HepG2 (cell line): ENCODE measurements at regions not wholly inside any gene's neighbourhood (a gene's known extent, or its start where the extent isn't known, plus 50 kb on each side); places are given as distances from the start of the nearest gene placed in this dataset.

ENCODE experiments used
- ATAC-seq: fragments of 200-7000 bp; cut with Tn5 transposase; 3 replicates; pipeline ENCODE4 v1.9.1; 2020; ENCODE audit warnings: mild to moderate bottlenecking, moderate library complexity
- BruUV-seq: library from RNA; stranded (reverse); fragments of 400-500 nt; replicated peaks from 2 replicates; lab custom pipeline; 2021; lab: Mats Ljungman, UMichigan
- CTCF ChIA-PET: fragments of 300-600 bp; formaldehyde crosslinking; extraction: SDS; loops from one replicate; lab custom pipeline; 2021; ENCODE audit warnings: low total read pairs, inconsistent platforms, low intra/inter-chr PET ratio; lab: Yijun Ruan, JAX
- POLR2A ChIA-PET: fragments of 350-600 bp; sonication (Branson Sonifier 250); formaldehyde crosslinking; loops from one replicate; lab custom pipeline; 2020; ENCODE audit warnings: antibody characterized with exemption, inconsistent platforms; lab: Yijun Ruan, JAX
- DNase-seq: peaks from one replicate; pipeline ENCODE4 v3.0.0-alpha.2; 2015; ENCODE audit warnings: low spot score
- FAIRE-seq: peaks from 3 replicates; lab custom pipeline; 2011; peaks lifted over from hg19 to GRCh38; lab: Jason Lieb, UNC
- H2AFZ ChIP-seq: one replicate; pipeline ENCODE4 v1.6.1; 2011; ENCODE audit warnings: low read length, inconsistent platforms
- H3K27ac ChIP-seq: fragments of 300-600 bp; 3 replicates; pipeline ENCODE4 v1.8.0; 2011; ENCODE audit warnings: mixed run types, mild to moderate bottlenecking, mixed read lengths, low read length, inconsistent platforms; ENCODE audit not compliant: insufficient read depth; ENCODE audit errors: extremely low read length
- H3K27me3 ChIP-seq, 2 experiments: fragments of 200-600 bp in 1 of 2; 2 replicates in 1 of 2; 3 replicates in 1 of 2; pipeline versions ENCODE4 v1.6.0 to v1.8.0; 2011; ENCODE audit warnings: low read length in 2 of 2, mild to moderate bottlenecking in 2 of 2, moderate library complexity in 2 of 2, inconsistent platforms in 1 of 2; ENCODE audit not compliant: insufficient read depth in 2 of 2, control insufficient read depth in 1 of 2
- H3K36me3 ChIP-seq, 2 experiments: fragments of 200-600 bp in 1 of 2; replicated peaks in 1 of 2; 2 replicates in 1 of 2; 3 replicates in 1 of 2; pipeline versions ENCODE4 v1.5.1 to v1.8.0; 2011; ENCODE audit warnings: low read length in 2 of 2, inconsistent platforms in 1 of 2; ENCODE audit not compliant: insufficient read depth in 2 of 2, control insufficient read depth in 1 of 2
- H3K4me1 ChIP-seq: 2 replicates; pipeline ENCODE4 v1.5.1; 2012; ENCODE audit warnings: low read length, inconsistent platforms; ENCODE audit not compliant: insufficient read depth
- H3K4me2 ChIP-seq: 2 replicates; pipeline ENCODE4 v1.6.0; 2011; ENCODE audit warnings: low read depth, low read length, inconsistent platforms
- H3K4me3 ChIP-seq, 3 experiments: fragments of 200-600 bp in 1 of 3; sonication (generic), shearing (Covaris generic) in 1 of 3; replicated peaks in 1 of 3; 2 replicates each; pipeline ENCODE4 v1.5.1; 2011 to 2016; ENCODE audit warnings: low read length in 3 of 3, inconsistent platforms in 2 of 3, low read depth in 2 of 3, mild to moderate bottlenecking in 2 of 3, control low read depth in 1 of 3, mixed read lengths in 1 of 3; ENCODE audit not compliant: insufficient read depth in 1 of 3
- H3K79me2 ChIP-seq: one replicate; pipeline ENCODE4 v1.6.1; 2011; ENCODE audit warnings: low read length, inconsistent platforms; ENCODE audit not compliant: insufficient read depth
- H3K9ac ChIP-seq: 2 replicates; pipeline ENCODE4 v1.6.0; 2011; ENCODE audit warnings: mild to moderate bottlenecking, low read depth, low read length, inconsistent platforms; ENCODE audit not compliant: insufficient read depth
- H3K9me3 ChIP-seq: 2 replicates; pipeline ENCODE4 v1.5.1; 2012; ENCODE audit warnings: mild to moderate bottlenecking, low read length
- H4K20me1 ChIP-seq: 2 replicates; pipeline ENCODE4 v1.6.0; 2011; ENCODE audit warnings: inconsistent platforms, mild to moderate bottlenecking, low read length, moderate library complexity; ENCODE audit not compliant: insufficient read depth
- NR2F6 ChIP-seq, 2 experiments: IDR thresholded peaks; 2 replicates each; pipeline ENCODE4 v1.6.1; 2016; ENCODE audit warnings: antibody characterized with exemption in 1 of 2, mild to moderate bottlenecking in 1 of 2
- SMYD3 ChIP-seq: sonication (generic); formaldehyde crosslinking; IDR thresholded peaks from 2 replicates; pipeline ENCODE4 v1.8.1; 2023; ENCODE audit warnings: mild to moderate bottlenecking, missing genetic modification reagents
- ZMYM3 ChIP-seq: sonication (generic); formaldehyde crosslinking; IDR thresholded peaks from 2 replicates; pipeline ENCODE4 v1.5.1; 2020; ENCODE audit warnings: mild to moderate bottlenecking, missing genetic modification reagents
- ZNF317 ChIP-seq: sonication (generic); formaldehyde crosslinking; IDR thresholded peaks from 2 replicates; pipeline ENCODE4 v1.5.0; 2020; ENCODE audit warnings: mild to moderate bottlenecking, missing genetic modification reagents
- ZNF644 ChIP-seq: IDR thresholded peaks from 2 replicates; pipeline ENCODE4 v1.6.1; 2016; ENCODE audit warnings: low read depth
- in situ Hi-C: cut with HindIII; loops from 2 replicates; pipeline ENCODE4 v1.10.0; 2017; ENCODE audit warnings: low pct_unique_long_range_greater_than_20kb; ENCODE audit not compliant: extremely low pct_ligation_motif_present
- intact Hi-C: fragments of 100-400 bp; cut with micrococcal nuclease; formaldehyde crosslinking; loops from one replicate; pipeline ENCODE4 v1.10.0; 2022; ENCODE audit not compliant: unreplicated experiment
- TF ChIP-seq, protein P1 (sequence below): IDR thresholded peaks from 2 replicates; pipeline ENCODE4 v1.6.1; 2016; ENCODE audit warnings: low read depth, missing genetic modification reagents, missing compliant biosample characterization
- TF ChIP-seq, protein P2 (sequence below): sonication (generic); formaldehyde crosslinking; IDR thresholded peaks from 2 replicates; pipeline ENCODE4 v1.4.0; 2020; ENCODE audit warnings: low read depth, mild to moderate bottlenecking, missing genetic modification reagents
- TF ChIP-seq, protein P3 (sequence below): sonication (generic); formaldehyde crosslinking; IDR thresholded peaks from 2 replicates; pipeline ENCODE4 v1.5.0; 2020; ENCODE audit warnings: missing genetic modification reagents, mild to moderate bottlenecking, borderline replicate concordance
- TF ChIP-seq, protein P4 (sequence below): fragments of 450-650 bp; IDR thresholded peaks from 2 replicates; pipeline ENCODE4 v1.6.1; 2017
- TF ChIP-seq, protein P5 (sequence below), 2 experiments: IDR thresholded peaks; 2 replicates each; pipeline ENCODE4 v1.6.1; 2011 to 2012; ENCODE audit warnings: low read length in 2 of 2, borderline replicate concordance in 1 of 2, low read depth in 1 of 2, mild to moderate bottlenecking in 1 of 2, moderate library complexity in 1 of 2
- TF ChIP-seq, protein P6 (sequence below): sonication (generic); formaldehyde crosslinking; IDR thresholded peaks from 2 replicates; pipeline ENCODE4 v1.4.0; 2020; ENCODE audit warnings: mild to moderate bottlenecking, missing genetic modification reagents

DNA sequence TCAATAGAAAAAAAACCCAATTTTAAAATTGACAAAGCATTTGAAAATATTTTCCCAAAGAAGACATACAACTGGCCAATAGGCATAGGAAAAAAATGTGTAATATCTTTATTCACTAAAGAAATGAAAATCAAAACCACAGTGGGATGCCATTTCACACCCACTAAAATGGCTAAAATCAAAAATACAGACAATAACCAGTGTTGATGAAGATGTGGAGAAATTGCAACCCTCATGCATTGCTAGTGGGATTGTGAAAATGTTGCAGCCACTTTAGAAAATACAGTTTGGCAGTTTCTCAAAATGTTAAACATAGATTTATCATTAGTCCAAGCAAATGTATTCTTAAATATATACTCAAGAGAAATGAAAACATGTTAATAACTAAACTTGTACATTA is 315.1 kb upstream of the GPR149 start:
- H3K9ac ChIP-seq, result no peak overlapping the region
- no peak overlapping the region for H2AFZ ChIP-seq
- no TSS peak for BruUV-seq
- FAIRE-seq (no peak), DNase-seq (no peak), ATAC-seq (no peak)
- H3K79me2 ChIP-seq, result no peaks in the 10 kb centered on the region
- POLR2A ChIA-PET, result no interaction called here
- no peaks in the 10 kb centered on the region for H4K20me1 ChIP-seq
- no peaks in the 10 kb centered on the region for H3K4me1 ChIP-seq
- in situ Hi-C loops (no loop called here), intact Hi-C loops (no loop called here)
- no peaks in the 10 kb centered on the region for H3K36me3 ChIP-seq
- CTCF ChIA-PET, result no interaction called here
- no peak overlapping the region for H3K27ac ChIP-seq
- no peaks in the 10 kb centered on the region for H3K9me3 ChIP-seq
- H3K27me3 ChIP-seq, result no peaks in the 10 kb centered on the region
- H3K4me2 ChIP-seq, result no peak overlapping the region
- no peak overlapping the region for H3K4me3 ChIP-seq
- TF ChIP-seq, protein P1, sequence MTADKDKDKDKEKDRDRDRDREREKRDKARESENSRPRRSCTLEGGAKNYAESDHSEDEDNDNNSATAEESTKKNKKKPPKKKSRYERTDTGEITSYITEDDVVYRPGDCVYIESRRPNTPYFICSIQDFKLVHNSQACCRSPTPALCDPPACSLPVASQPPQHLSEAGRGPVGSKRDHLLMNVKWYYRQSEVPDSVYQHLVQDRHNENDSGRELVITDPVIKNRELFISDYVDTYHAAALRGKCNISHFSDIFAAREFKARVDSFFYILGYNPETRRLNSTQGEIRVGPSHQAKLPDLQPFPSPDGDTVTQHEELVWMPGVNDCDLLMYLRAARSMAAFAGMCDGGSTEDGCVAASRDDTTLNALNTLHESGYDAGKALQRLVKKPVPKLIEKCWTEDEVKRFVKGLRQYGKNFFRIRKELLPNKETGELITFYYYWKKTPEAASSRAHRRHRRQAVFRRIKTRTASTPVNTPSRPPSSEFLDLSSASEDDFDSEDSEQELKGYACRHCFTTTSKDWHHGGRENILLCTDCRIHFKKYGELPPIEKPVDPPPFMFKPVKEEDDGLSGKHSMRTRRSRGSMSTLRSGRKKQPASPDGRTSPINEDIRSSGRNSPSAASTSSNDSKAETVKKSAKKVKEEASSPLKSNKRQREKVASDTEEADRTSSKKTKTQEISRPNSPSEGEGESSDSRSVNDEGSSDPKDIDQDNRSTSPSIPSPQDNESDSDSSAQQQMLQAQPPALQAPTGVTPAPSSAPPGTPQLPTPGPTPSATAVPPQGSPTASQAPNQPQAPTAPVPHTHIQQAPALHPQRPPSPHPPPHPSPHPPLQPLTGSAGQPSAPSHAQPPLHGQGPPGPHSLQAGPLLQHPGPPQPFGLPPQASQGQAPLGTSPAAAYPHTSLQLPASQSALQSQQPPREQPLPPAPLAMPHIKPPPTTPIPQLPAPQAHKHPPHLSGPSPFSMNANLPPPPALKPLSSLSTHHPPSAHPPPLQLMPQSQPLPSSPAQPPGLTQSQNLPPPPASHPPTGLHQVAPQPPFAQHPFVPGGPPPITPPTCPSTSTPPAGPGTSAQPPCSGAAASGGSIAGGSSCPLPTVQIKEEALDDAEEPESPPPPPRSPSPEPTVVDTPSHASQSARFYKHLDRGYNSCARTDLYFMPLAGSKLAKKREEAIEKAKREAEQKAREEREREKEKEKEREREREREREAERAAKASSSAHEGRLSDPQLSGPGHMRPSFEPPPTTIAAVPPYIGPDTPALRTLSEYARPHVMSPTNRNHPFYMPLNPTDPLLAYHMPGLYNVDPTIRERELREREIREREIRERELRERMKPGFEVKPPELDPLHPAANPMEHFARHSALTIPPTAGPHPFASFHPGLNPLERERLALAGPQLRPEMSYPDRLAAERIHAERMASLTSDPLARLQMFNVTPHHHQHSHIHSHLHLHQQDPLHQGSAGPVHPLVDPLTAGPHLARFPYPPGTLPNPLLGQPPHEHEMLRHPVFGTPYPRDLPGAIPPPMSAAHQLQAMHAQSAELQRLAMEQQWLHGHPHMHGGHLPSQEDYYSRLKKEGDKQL (CRISPR knock-in tag), result no peak
- TF ChIP-seq, protein P2, sequence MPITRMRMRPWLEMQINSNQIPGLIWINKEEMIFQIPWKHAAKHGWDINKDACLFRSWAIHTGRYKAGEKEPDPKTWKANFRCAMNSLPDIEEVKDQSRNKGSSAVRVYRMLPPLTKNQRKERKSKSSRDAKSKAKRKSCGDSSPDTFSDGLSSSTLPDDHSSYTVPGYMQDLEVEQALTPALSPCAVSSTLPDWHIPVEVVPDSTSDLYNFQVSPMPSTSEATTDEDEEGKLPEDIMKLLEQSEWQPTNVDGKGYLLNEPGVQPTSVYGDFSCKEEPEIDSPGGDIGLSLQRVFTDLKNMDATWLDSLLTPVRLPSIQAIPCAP (CRISPR knock-in tag), result no peak
- no peak for TF ChIP-seq NR2F6 (IDR thresholded peaks at IDR 0.05)
- no peak for TF ChIP-seq NR2F6 (CRISPR knock-in tag; IDR thresholded peaks at IDR 0.05)
- TF ChIP-seq, protein P3, sequence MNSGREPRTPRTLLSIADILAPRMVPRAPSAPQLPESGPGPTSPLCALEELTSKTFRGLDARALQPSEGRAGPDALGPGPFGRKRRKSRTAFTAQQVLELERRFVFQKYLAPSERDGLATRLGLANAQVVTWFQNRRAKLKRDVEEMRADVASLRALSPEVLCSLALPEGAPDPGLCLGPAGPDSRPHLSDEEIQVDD, result no peak
- TF ChIP-seq ZNF644 (CRISPR knock-in tag), result no peak
- no peak for TF ChIP-seq ZMYM3 (CRISPR knock-in tag)
- TF ChIP-seq SMYD3 (CRISPR knock-in tag), result no peak
- TF ChIP-seq, protein P4, sequence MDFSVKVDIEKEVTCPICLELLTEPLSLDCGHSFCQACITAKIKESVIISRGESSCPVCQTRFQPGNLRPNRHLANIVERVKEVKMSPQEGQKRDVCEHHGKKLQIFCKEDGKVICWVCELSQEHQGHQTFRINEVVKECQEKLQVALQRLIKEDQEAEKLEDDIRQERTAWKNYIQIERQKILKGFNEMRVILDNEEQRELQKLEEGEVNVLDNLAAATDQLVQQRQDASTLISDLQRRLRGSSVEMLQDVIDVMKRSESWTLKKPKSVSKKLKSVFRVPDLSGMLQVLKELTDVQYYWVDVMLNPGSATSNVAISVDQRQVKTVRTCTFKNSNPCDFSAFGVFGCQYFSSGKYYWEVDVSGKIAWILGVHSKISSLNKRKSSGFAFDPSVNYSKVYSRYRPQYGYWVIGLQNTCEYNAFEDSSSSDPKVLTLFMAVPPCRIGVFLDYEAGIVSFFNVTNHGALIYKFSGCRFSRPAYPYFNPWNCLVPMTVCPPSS, result no peak
- TF ChIP-seq, protein P5, sequence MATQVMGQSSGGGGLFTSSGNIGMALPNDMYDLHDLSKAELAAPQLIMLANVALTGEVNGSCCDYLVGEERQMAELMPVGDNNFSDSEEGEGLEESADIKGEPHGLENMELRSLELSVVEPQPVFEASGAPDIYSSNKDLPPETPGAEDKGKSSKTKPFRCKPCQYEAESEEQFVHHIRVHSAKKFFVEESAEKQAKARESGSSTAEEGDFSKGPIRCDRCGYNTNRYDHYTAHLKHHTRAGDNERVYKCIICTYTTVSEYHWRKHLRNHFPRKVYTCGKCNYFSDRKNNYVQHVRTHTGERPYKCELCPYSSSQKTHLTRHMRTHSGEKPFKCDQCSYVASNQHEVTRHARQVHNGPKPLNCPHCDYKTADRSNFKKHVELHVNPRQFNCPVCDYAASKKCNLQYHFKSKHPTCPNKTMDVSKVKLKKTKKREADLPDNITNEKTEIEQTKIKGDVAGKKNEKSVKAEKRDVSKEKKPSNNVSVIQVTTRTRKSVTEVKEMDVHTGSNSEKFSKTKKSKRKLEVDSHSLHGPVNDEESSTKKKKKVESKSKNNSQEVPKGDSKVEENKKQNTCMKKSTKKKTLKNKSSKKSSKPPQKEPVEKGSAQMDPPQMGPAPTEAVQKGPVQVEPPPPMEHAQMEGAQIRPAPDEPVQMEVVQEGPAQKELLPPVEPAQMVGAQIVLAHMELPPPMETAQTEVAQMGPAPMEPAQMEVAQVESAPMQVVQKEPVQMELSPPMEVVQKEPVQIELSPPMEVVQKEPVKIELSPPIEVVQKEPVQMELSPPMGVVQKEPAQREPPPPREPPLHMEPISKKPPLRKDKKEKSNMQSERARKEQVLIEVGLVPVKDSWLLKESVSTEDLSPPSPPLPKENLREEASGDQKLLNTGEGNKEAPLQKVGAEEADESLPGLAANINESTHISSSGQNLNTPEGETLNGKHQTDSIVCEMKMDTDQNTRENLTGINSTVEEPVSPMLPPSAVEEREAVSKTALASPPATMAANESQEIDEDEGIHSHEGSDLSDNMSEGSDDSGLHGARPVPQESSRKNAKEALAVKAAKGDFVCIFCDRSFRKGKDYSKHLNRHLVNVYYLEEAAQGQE (IDR thresholded peaks at IDR 0.05; ENCODE audit: borderline replicate concordance in 1 of 2, low read depth in 1 of 2, low read length in 2 of 2), result no peak
- TF ChIP-seq, protein P6, sequence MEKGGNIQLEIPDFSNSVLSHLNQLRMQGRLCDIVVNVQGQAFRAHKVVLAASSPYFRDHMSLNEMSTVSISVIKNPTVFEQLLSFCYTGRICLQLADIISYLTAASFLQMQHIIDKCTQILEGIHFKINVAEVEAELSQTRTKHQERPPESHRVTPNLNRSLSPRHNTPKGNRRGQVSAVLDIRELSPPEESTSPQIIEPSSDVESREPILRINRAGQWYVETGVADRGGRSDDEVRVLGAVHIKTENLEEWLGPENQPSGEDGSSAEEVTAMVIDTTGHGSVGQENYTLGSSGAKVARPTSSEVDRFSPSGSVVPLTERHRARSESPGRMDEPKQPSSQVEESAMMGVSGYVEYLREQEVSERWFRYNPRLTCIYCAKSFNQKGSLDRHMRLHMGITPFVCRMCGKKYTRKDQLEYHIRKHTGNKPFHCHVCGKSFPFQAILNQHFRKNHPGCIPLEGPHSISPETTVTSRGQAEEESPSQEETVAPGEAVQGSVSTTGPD (CRISPR knock-in tag), result no peak
- no peak for TF ChIP-seq ZNF317 (CRISPR knock-in tag)
